Liver (tissue), 7 donors: ENCODE measurements at regions not wholly inside any gene's neighbourhood (a gene's known extent, or its start where the extent isn't known, plus 50 kb on each side); places are given as distances from the start of the nearest gene placed in this dataset.
"Not testable (repeated sequence)": the region's sequence is repeated elsewhere in the genome, so short reads cannot be mapped to it uniquely, and the experiment has no call there.

Experiments used
- DNase-seq: peaks from one replicate; pipeline ENCODE4 v3.0.0-alpha.2; 2017; ENCODE audit warnings: low spot score
- H3K27ac ChIP-seq, 2 donors: one replicate each; pipeline ENCODE4 v1.7.0; 2013; ENCODE audit warnings: inconsistent platforms in 2 of 2, low read length in 2 of 2, control low read depth in 1 of 2, low read depth in 1 of 2, mild to moderate bottlenecking in 1 of 2
- H3K27me3 ChIP-seq, 4 donors: one replicate each; pipeline versions ENCODE4 v1.6.1 to v1.7.0; 2013; ENCODE audit warnings: low read length in 3 of 4, inconsistent platforms in 1 of 4, mild to moderate bottlenecking in 1 of 4, moderate library complexity in 1 of 4; ENCODE audit not compliant: control insufficient read depth in 4 of 4, insufficient read depth in 4 of 4
- H3K36me3 ChIP-seq, 4 donors: one replicate each; pipeline versions ENCODE4 v1.6.1 to v1.7.0; 2013; ENCODE audit warnings: low read length in 3 of 4, mild to moderate bottlenecking in 3 of 4, low read depth in 1 of 4, moderate library complexity in 1 of 4; ENCODE audit not compliant: control insufficient read depth in 4 of 4, insufficient read depth in 3 of 4
- H3K4me1 ChIP-seq, 4 donors: one replicate each; pipeline versions ENCODE4 v1.6.1 to v1.7.0; 2013; ENCODE audit warnings: low read length in 3 of 4, mild to moderate bottlenecking in 3 of 4, moderate library complexity in 1 of 4; ENCODE audit not compliant: control insufficient read depth in 4 of 4, insufficient read depth in 4 of 4
- H3K4me3 ChIP-seq, 3 donors: one replicate each; pipeline versions ENCODE4 v1.6.1 to v1.7.0; 2013; ENCODE audit warnings: low read length in 3 of 3, control low read depth in 1 of 3, low read depth in 1 of 3, mild to moderate bottlenecking in 1 of 3
- H3K9ac ChIP-seq, 2 donors: one replicate each; pipeline ENCODE4 v1.7.0; 2013; ENCODE audit warnings: low read length in 2 of 2, mild to moderate bottlenecking in 2 of 2, moderate library complexity in 2 of 2, control low read depth in 1 of 2, low read depth in 1 of 2
- H3K9me3 ChIP-seq, 4 donors: one replicate each; pipeline versions ENCODE4 v1.6.1 to v1.7.0; 2013; ENCODE audit warnings: low read length in 3 of 4; ENCODE audit not compliant: control insufficient read depth in 4 of 4
- JUND ChIP-seq, 2 donors: IDR thresholded peaks; 2 replicates each; pipeline ENCODE4 v1.6.1; 2016; ENCODE audit warnings: antibody characterized with exemption in 2 of 2
- NR2F2 ChIP-seq: IDR thresholded peaks from 2 replicates; pipeline ENCODE4 v1.6.1; 2016; ENCODE audit warnings: antibody characterized with exemption
- RAD21 ChIP-seq, 2 donors: IDR thresholded peaks; 2 replicates each; pipeline ENCODE4 v1.6.1; 2016; ENCODE audit warnings: antibody characterized with exemption in 2 of 2, mild to moderate bottlenecking in 2 of 2
- RXRA ChIP-seq, 2 donors: IDR thresholded peaks; 2 replicates each; pipeline ENCODE4 v1.6.1; 2017 to 2018; ENCODE audit warnings: antibody characterized with exemption in 2 of 2, mild to moderate bottlenecking in 1 of 2
- SP1 ChIP-seq: IDR thresholded peaks from 2 replicates; pipeline ENCODE4 v1.6.1; 2018; ENCODE audit warnings: antibody characterized with exemption, mild to moderate bottlenecking
- TAF1 ChIP-seq: conservative IDR thresholded peaks from 2 replicates; pipeline ENCODE4 v1.6.1; 2016; ENCODE audit warnings: antibody characterized with exemption, mild to moderate bottlenecking
- YY1 ChIP-seq: IDR thresholded peaks from 2 replicates; pipeline ENCODE4 v1.6.1; 2016; ENCODE audit warnings: antibody characterized with exemption, mild to moderate bottlenecking
- WGBS: extraction: QIAGEN DNeasy Blood & Tissue Kit; methylation state at CpG from one replicate; pipeline ENCODE4 v1.1.7; 2013; 5-methylcytosine and 5-hydroxymethylcytosine counted together
- TF ChIP-seq, protein P1 (sequence below): IDR thresholded peaks from 2 replicates; pipeline ENCODE4 v1.6.1; 2016; ENCODE audit warnings: antibody characterized with exemption
- TF ChIP-seq, protein P2 (sequence below): IDR thresholded peaks from 2 replicates; pipeline ENCODE4 v1.6.1; 2016; ENCODE audit warnings: antibody characterized with exemption, mild to moderate bottlenecking
- donor health status: healthy.
- donor health status: healthy.
- donor health status: healthy.
- donor health status: healthy.

GRCh38 chr17:20705186-20705585 is 125.7 kb downstream of the CDRT15L2 start:
- H3K9me3 ChIP-seq, H3K9ac ChIP-seq, H3K36me3 ChIP-seq, H3K4me1 ChIP-seq, H3K27me3 ChIP-seq, H3K4me3 ChIP-seq, DNase-seq, H3K27ac ChIP-seq: not testable (repeated sequence)
- 85% methylated on average over 1 of the region's 1 CpG for WGBS

- H3K36me3 ChIP-seq: no peaks in the 10 kb centered on the region
- no peak overlapping the region for H3K9ac ChIP-seq
- TF ChIP-seq RAD21 (IDR thresholded peaks at IDR 0.05): no peak
- no peak for TF ChIP-seq RXRA (IDR thresholded peaks at IDR 0.05)
- TF ChIP-seq TAF1: no peak
- no peak for TF ChIP-seq NR2F2
- no peak for TF ChIP-seq SP1
- H3K4me3 ChIP-seq: no peak overlapping the region
- H3K9me3 ChIP-seq: no peaks in the 10 kb centered on the region
- no peak overlapping the region for H3K27ac ChIP-seq
- no peak for DNase-seq
- H3K27me3 ChIP-seq: no peaks in the 10 kb centered on the region
- no peaks in the 10 kb centered on the region for H3K4me1 ChIP-seq
- WGBS: 66% methylated on average over 16 of the region's 16 CpGs
These were observed 127.3 kb downstream of the CDRT15L2 start for GRCh38 chr17:20706751-20707373.

- H3K27ac ChIP-seq, H3K4me3 ChIP-seq, H3K27me3 ChIP-seq, DNase-seq, H3K4me1 ChIP-seq, H3K36me3 ChIP-seq, H3K9me3 ChIP-seq, H3K9ac ChIP-seq: not testable (repeated sequence)
- WGBS: 77% methylated on average over 11 of the region's 11 CpGs
These were observed 129.3 kb downstream of the CDRT15L2 start for GRCh38 chr17:20708821-20709220.

GRCh38 chr17:20716481-20716880 is 137.0 kb downstream of the CDRT15L2 start:
- not testable (repeated sequence) for DNase-seq
- 83% methylated on average over 3 of the region's 3 CpGs for WGBS

DNA sequence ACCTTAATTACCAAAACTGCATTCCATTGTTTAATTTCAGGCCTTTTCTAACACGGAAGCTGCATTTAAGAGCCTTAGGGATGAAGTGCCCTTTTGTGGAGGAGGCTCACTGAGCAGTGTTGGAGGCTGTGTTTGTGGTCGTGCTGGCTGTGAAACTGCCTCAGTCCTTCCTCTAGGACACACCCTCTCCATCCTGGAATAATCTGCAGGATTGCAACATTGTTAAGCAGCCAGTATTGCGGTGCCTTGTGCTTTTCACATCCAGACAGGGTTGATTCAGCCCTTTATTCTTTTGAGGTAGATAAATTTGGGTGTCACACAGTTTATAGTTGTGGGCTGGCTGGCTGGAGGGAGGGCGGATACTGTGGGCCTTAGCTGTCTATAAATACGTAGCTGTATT is 141.6 kb downstream of the CDRT15L2 start:
- 66% methylated on average over 5 of the region's 5 CpGs for WGBS
- H3K4me1 ChIP-seq: no peaks in the 10 kb centered on the region
- no peak overlapping the region for H3K9ac ChIP-seq
- no peaks in the 10 kb centered on the region for H3K27me3 ChIP-seq
- no peak overlapping the region for H3K4me3 ChIP-seq
- no peak overlapping the region for H3K27ac ChIP-seq
- no peak for TF ChIP-seq RXRA (IDR thresholded peaks at IDR 0.05)
- TF ChIP-seq, protein P1, sequence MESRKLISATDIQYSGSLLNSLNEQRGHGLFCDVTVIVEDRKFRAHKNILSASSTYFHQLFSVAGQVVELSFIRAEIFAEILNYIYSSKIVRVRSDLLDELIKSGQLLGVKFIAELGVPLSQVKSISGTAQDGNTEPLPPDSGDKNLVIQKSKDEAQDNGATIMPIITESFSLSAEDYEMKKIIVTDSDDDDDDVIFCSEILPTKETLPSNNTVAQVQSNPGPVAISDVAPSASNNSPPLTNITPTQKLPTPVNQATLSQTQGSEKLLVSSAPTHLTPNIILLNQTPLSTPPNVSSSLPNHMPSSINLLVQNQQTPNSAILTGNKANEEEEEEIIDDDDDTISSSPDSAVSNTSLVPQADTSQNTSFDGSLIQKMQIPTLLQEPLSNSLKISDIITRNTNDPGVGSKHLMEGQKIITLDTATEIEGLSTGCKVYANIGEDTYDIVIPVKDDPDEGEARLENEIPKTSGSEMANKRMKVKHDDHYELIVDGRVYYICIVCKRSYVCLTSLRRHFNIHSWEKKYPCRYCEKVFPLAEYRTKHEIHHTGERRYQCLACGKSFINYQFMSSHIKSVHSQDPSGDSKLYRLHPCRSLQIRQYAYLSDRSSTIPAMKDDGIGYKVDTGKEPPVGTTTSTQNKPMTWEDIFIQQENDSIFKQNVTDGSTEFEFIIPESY: no peak
- TF ChIP-seq, protein P2, sequence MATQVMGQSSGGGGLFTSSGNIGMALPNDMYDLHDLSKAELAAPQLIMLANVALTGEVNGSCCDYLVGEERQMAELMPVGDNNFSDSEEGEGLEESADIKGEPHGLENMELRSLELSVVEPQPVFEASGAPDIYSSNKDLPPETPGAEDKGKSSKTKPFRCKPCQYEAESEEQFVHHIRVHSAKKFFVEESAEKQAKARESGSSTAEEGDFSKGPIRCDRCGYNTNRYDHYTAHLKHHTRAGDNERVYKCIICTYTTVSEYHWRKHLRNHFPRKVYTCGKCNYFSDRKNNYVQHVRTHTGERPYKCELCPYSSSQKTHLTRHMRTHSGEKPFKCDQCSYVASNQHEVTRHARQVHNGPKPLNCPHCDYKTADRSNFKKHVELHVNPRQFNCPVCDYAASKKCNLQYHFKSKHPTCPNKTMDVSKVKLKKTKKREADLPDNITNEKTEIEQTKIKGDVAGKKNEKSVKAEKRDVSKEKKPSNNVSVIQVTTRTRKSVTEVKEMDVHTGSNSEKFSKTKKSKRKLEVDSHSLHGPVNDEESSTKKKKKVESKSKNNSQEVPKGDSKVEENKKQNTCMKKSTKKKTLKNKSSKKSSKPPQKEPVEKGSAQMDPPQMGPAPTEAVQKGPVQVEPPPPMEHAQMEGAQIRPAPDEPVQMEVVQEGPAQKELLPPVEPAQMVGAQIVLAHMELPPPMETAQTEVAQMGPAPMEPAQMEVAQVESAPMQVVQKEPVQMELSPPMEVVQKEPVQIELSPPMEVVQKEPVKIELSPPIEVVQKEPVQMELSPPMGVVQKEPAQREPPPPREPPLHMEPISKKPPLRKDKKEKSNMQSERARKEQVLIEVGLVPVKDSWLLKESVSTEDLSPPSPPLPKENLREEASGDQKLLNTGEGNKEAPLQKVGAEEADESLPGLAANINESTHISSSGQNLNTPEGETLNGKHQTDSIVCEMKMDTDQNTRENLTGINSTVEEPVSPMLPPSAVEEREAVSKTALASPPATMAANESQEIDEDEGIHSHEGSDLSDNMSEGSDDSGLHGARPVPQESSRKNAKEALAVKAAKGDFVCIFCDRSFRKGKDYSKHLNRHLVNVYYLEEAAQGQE: no peak
- no peak for TF ChIP-seq RAD21 (IDR thresholded peaks at IDR 0.05)
- TF ChIP-seq YY1: no peak
- TF ChIP-seq JUND (IDR thresholded peaks at IDR 0.05): no peak
- H3K9me3 ChIP-seq: peaks cover 0 to 2% (median 0%) of the 10 kb centered on the region in 4 donors
- H3K36me3 ChIP-seq: no peaks in the 10 kb centered on the region
- DNase-seq: no peak

More at GRCh38 chr17:20716481-20716880, 137.0 kb downstream of the CDRT15L2 start:
- not testable (repeated sequence) for H3K27me3 ChIP-seq, H3K9ac ChIP-seq, H3K4me1 ChIP-seq, H3K36me3 ChIP-seq, H3K9me3 ChIP-seq, H3K4me3 ChIP-seq, H3K27ac ChIP-seq

DNA sequence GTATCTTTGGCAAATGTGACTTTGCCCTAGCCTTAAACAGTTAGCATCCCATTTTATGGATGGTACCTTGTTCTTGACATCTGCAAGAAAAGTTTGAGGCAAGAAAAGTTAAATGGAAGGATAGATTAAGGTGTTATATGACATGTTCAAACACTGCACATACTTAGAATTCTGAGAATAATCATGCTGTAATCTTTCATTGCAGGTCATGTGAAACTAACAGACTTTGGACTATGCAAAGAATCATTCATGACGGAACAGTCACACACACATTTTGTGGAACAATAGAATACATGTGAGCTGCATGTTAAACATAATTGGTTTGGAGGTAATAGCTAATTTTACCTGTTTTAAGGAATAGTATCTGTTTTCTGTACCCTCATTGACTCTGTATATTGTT is 144.9 kb downstream of the CDRT15L2 start:
- H3K27me3 ChIP-seq, H3K9me3 ChIP-seq, H3K36me3 ChIP-seq, H3K27ac ChIP-seq, DNase-seq, H3K9ac ChIP-seq, H3K4me3 ChIP-seq, H3K4me1 ChIP-seq: not testable (repeated sequence)
- WGBS: 62% methylated on average over 1 of the region's 1 CpG
